Astrocyte (in vitro differentiated cells and primary cell): ENCODE measurements at regions not wholly inside any gene's neighbourhood (a gene's known extent, or its start where the extent isn't known, plus 50 kb on each side); places are given as distances from the start of the nearest gene placed in this dataset.

ENCODE experiments used
- DNase-seq: peaks from one replicate; pipeline ENCODE4 v3.0.0-alpha.2; 2010; ENCODE audit warnings: low read depth
- FAIRE-seq: peaks from 2 replicates; lab custom pipeline; 2011; peaks lifted over from hg19 to GRCh38; lab: Jason Lieb, UNC
- H2AFZ ChIP-seq: 2 replicates; pipeline ENCODE4 v1.6.0; 2012; ENCODE audit warnings: low read depth, low read length, inconsistent platforms
- H3K27ac ChIP-seq: 2 replicates; pipeline ENCODE4 v1.5.1; 2011; ENCODE audit warnings: low read depth, low read length, inconsistent platforms
- H3K27me3 ChIP-seq: 2 replicates; pipeline ENCODE4 v1.6.0; 2011; ENCODE audit warnings: low read length, inconsistent platforms; ENCODE audit not compliant: insufficient read depth
- H3K36me3 ChIP-seq: 2 replicates; pipeline ENCODE4 v1.5.1; 2011; ENCODE audit warnings: low read length, inconsistent platforms; ENCODE audit not compliant: insufficient read depth
- H3K4me1 ChIP-seq: 2 replicates; pipeline ENCODE4 v1.5.1; 2011; ENCODE audit warnings: low read length, inconsistent platforms; ENCODE audit not compliant: insufficient read depth
- H3K4me2 ChIP-seq: 2 replicates; pipeline ENCODE4 v1.6.0; 2012; ENCODE audit warnings: low read length, inconsistent platforms
- H3K4me3 ChIP-seq: 2 replicates; pipeline ENCODE4 v1.5.1; 2011; ENCODE audit warnings: low read depth, mild to moderate bottlenecking, low read length, inconsistent platforms; ENCODE audit not compliant: insufficient read depth
- H3K79me2 ChIP-seq: 2 replicates; pipeline ENCODE4 v1.6.0; 2012; ENCODE audit warnings: mild to moderate bottlenecking, low read length, inconsistent platforms; ENCODE audit not compliant: insufficient read depth
- H3K9ac ChIP-seq: 2 replicates; pipeline ENCODE4 v1.6.0; 2012; ENCODE audit warnings: mild to moderate bottlenecking, low read length, inconsistent platforms
- H3K9me3 ChIP-seq: 2 replicates; pipeline ENCODE4 v1.5.1; 2012; ENCODE audit warnings: low read depth, mild to moderate bottlenecking, low read length, inconsistent platforms; ENCODE audit not compliant: insufficient read depth
- H4K20me1 ChIP-seq: 2 replicates; pipeline ENCODE4 v1.6.0; 2012; ENCODE audit warnings: low read length, inconsistent platforms; ENCODE audit not compliant: insufficient read depth
- H3K27ac Mint-ChIP-seq: one replicate; pipeline ENCODE4 v1.8.0; 2021; ENCODE audit warnings: mild to moderate bottlenecking, mixed read lengths; ENCODE audit not compliant: unreplicated experiment
- H3K27me3 Mint-ChIP-seq: one replicate; pipeline ENCODE4 v1.8.0; 2021; ENCODE audit warnings: low read depth, mixed read lengths; ENCODE audit not compliant: unreplicated experiment
- H3K36me3 Mint-ChIP-seq: one replicate; pipeline ENCODE4 v1.8.0; 2021; ENCODE audit warnings: low read depth, mixed read lengths; ENCODE audit not compliant: unreplicated experiment
- H3K4me1 Mint-ChIP-seq: one replicate; pipeline ENCODE4 v1.8.0; 2021; ENCODE audit warnings: low read depth, mixed read lengths; ENCODE audit not compliant: unreplicated experiment
- H3K4me3 Mint-ChIP-seq: one replicate; pipeline ENCODE4 v1.8.0; 2021; ENCODE audit warnings: mild to moderate bottlenecking, moderate library complexity, mixed read lengths; ENCODE audit not compliant: unreplicated experiment
- H3K9me3 Mint-ChIP-seq: one replicate; pipeline ENCODE4 v1.8.0; 2021; ENCODE audit warnings: mild to moderate bottlenecking, mixed read lengths; ENCODE audit not compliant: unreplicated experiment
- EZH2 ChIP-seq: IDR thresholded peaks from 2 replicates; pipeline ENCODE4 v1.6.1; 2012; ENCODE audit warnings: mild to moderate bottlenecking, low read length, inconsistent platforms; ENCODE audit not compliant: insufficient read depth
- TF ChIP-seq, protein P1 (sequence below): IDR thresholded peaks from 2 replicates; pipeline ENCODE4 v1.5.1; 2011; ENCODE audit warnings: low read depth, mild to moderate bottlenecking, inconsistent platforms, low read length, moderate library complexity; ENCODE audit not compliant: insufficient read depth

GRCh38 chr6:131372535-131372934 lies 200.5 kb upstream of the ARG1 start:
- H3K9me3 Mint-ChIP-seq, result no peaks in the 10 kb centered on the region
- FAIRE-seq (no peak), DNase-seq (peak; percentile 53)
- H3K27me3 ChIP-seq, result no peaks in the 10 kb centered on the region
- H3K9ac ChIP-seq, result no peak overlapping the region
- no peak overlapping the region for H3K27ac ChIP-seq
- no peaks in the 10 kb centered on the region for H3K36me3 Mint-ChIP-seq
- H3K4me3 Mint-ChIP-seq, result no peak overlapping the region
- H3K4me1 Mint-ChIP-seq, result peaks cover 1% of the 10 kb centered on the region
- no peak overlapping the region for H3K27ac Mint-ChIP-seq
- H3K4me2 ChIP-seq, result no peak overlapping the region
- H3K4me3 ChIP-seq, result no peak overlapping the region
- TF ChIP-seq EZH2, result no peak
- TF ChIP-seq, protein P1, sequence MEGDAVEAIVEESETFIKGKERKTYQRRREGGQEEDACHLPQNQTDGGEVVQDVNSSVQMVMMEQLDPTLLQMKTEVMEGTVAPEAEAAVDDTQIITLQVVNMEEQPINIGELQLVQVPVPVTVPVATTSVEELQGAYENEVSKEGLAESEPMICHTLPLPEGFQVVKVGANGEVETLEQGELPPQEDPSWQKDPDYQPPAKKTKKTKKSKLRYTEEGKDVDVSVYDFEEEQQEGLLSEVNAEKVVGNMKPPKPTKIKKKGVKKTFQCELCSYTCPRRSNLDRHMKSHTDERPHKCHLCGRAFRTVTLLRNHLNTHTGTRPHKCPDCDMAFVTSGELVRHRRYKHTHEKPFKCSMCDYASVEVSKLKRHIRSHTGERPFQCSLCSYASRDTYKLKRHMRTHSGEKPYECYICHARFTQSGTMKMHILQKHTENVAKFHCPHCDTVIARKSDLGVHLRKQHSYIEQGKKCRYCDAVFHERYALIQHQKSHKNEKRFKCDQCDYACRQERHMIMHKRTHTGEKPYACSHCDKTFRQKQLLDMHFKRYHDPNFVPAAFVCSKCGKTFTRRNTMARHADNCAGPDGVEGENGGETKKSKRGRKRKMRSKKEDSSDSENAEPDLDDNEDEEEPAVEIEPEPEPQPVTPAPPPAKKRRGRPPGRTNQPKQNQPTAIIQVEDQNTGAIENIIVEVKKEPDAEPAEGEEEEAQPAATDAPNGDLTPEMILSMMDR, result no peak
- no peaks in the 10 kb centered on the region for H3K4me1 ChIP-seq
- H3K36me3 ChIP-seq, result no peaks in the 10 kb centered on the region
- peaks cover 6% of the 10 kb centered on the region for H3K27me3 Mint-ChIP-seq
- no peak overlapping the region for H2AFZ ChIP-seq
- H3K9me3 ChIP-seq, result no peaks in the 10 kb centered on the region
- H4K20me1 ChIP-seq, result no peaks in the 10 kb centered on the region
- H3K79me2 ChIP-seq, result no peaks in the 10 kb centered on the region

DNA sequence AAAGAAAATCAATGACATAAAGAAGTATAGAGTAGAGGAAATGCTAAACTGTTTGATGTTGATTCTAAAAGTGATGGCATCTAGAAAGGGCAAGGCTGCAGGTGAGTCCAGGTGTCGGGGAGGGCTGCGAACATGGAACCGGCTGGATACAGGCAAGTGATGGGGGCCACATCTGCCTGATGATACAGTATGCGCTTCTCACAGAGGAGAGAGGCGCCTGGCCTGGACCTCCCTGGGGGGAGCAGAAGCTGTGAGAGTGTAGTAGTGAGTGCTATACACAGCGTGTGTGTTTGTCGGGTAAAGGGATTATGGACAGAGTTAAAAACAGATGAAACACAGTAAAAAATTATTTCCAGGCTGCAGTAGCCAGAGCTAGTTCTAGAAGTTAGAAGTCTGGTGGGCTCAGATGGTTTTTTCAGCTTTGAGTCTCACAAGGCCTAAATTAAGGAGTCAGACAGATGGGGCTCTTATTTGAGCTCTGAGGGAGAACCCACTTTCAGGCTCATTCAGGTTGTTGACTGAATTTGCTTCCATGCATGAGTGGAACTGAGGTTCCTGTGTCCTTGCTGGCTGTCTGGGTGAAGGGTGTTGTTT lies 195.8 kb upstream of the ARG1 start:
- Histone ChIP-seq H4K20me1 (no peaks in the 10 kb centered on the region), H3K4me3 (no peak overlapping the region), H3K36me3 (no peaks in the 10 kb centered on the region), H3K4me1 (peaks cover 3% of the 10 kb centered on the region), H2AFZ (no peak overlapping the region), H3K79me2 (no peaks in the 10 kb centered on the region), H3K9me3 (peaks cover 3% of the 10 kb centered on the region), H3K9ac (no peak overlapping the region), H3K4me2 (no peak overlapping the region), H3K27ac (no peak overlapping the region), H3K27me3 (no peaks in the 10 kb centered on the region)
- FAIRE-seq, result no peak
- H3K4me3 Mint-ChIP-seq, result no peak overlapping the region
- H3K27me3 Mint-ChIP-seq, result peaks cover 6% of the 10 kb centered on the region
- DNase-seq, result no peak
- TF ChIP-seq, protein P1, result no peak
- TF ChIP-seq EZH2, result no peak
- H3K4me1 Mint-ChIP-seq, result peaks cover 9% of the 10 kb centered on the region
- no peaks in the 10 kb centered on the region for H3K36me3 Mint-ChIP-seq
- no peak overlapping the region for H3K27ac Mint-ChIP-seq
- no peaks in the 10 kb centered on the region for H3K9me3 Mint-ChIP-seq

- H3K36me3 Mint-ChIP-seq, result no peaks in the 10 kb centered on the region
- no peaks in the 10 kb centered on the region for H3K27me3 Mint-ChIP-seq
- no peak overlapping the region for H3K27ac Mint-ChIP-seq
- no peak overlapping the region for H3K9ac ChIP-seq
- H3K4me1 Mint-ChIP-seq, result peaks cover 12% of the 10 kb centered on the region
- H3K27me3 ChIP-seq, result peaks cover 3% of the 10 kb centered on the region
- H3K4me2 ChIP-seq, result no peak overlapping the region
- no peaks in the 10 kb centered on the region for H3K79me2 ChIP-seq
- H3K9me3 ChIP-seq, result peaks cover 3% of the 10 kb centered on the region
- no peak for DNase-seq
- no peaks in the 10 kb centered on the region for H3K9me3 Mint-ChIP-seq
- H2AFZ ChIP-seq, result no peak overlapping the region
- no peak overlapping the region for H3K27ac ChIP-seq
- TF ChIP-seq EZH2, result no peak
- TF ChIP-seq, protein P1, result no peak
- H4K20me1 ChIP-seq, result no peaks in the 10 kb centered on the region
- no peak overlapping the region for H3K4me3 Mint-ChIP-seq
- no peak for FAIRE-seq
- H3K4me3 ChIP-seq, result no peak overlapping the region
- H3K36me3 ChIP-seq, result no peaks in the 10 kb centered on the region
- peaks cover 3% of the 10 kb centered on the region for H3K4me1 ChIP-seq
These were observed 194.2 kb upstream of the ARG1 start for GRCh38 chr6:131378874-131379273.
